Activated naive CD4-positive, alpha-beta T cell treated with anti-CD3 and anti-CD28 coated beads, Interleukin-2, amount 50 U/mL, for 24 hours (primary cell): ENCODE measurements at regions not wholly inside any gene's neighbourhood (a gene's known extent, or its start where the extent isn't known, plus 50 kb on each side); places are given as distances from the start of the nearest gene placed in this dataset.

Experiments used
- H3K27ac Mint-ChIP-seq: one replicate; pipeline ENCODE4 v1.8.0; 2021; ENCODE audit warnings: mild to moderate bottlenecking, mixed read lengths
- H3K27me3 Mint-ChIP-seq: one replicate; pipeline ENCODE4 v1.8.0; 2021; ENCODE audit warnings: mixed read lengths
- H3K36me3 Mint-ChIP-seq: one replicate; pipeline ENCODE4 v1.8.0; 2021; ENCODE audit warnings: mixed read lengths
- H3K4me1 Mint-ChIP-seq: one replicate; pipeline ENCODE4 v1.8.0; 2021; ENCODE audit warnings: mixed read lengths
- H3K4me3 Mint-ChIP-seq: one replicate; pipeline ENCODE4 v1.8.0; 2021; ENCODE audit warnings: mild to moderate bottlenecking, mixed read lengths
- H3K9me3 Mint-ChIP-seq: one replicate; pipeline ENCODE4 v1.8.0; 2021; ENCODE audit warnings: mixed read lengths

GRCh38 chr22:26732284-26732683, 74.9 kb downstream of the MIAT start:
- Mint-ChIP-seq H3K36me3 (peaks cover 33% of the 10 kb centered on the region), H3K4me3 (no peak overlapping the region), H3K4me1 (peaks cover 4% of the 10 kb centered on the region), H3K9me3 (no peaks in the 10 kb centered on the region), H3K27me3 (no peaks in the 10 kb centered on the region), H3K27ac (no peak overlapping the region)

- no peaks in the 10 kb centered on the region for H3K9me3 Mint-ChIP-seq
- H3K4me3 Mint-ChIP-seq: no peak overlapping the region
- H3K36me3 Mint-ChIP-seq: peaks cover 23% of the 10 kb centered on the region
- H3K27ac Mint-ChIP-seq: peak overlapping the region; percentile 51
- no peaks in the 10 kb centered on the region for H3K27me3 Mint-ChIP-seq
- H3K4me1 Mint-ChIP-seq: peaks cover 4% of the 10 kb centered on the region
Measured at GRCh38 chr22:26734339-26735018, 77.1 kb downstream of the MIAT start.

GRCh38 chr22:26735019-26735409, 77.6 kb downstream of the MIAT start:
- Mint-ChIP-seq H3K4me3 (no peak overlapping the region), H3K36me3 (peaks cover 21% of the 10 kb centered on the region), H3K4me1 (peaks cover 4% of the 10 kb centered on the region), H3K27me3 (no peaks in the 10 kb centered on the region), H3K27ac (no peak overlapping the region), H3K9me3 (no peaks in the 10 kb centered on the region)

GRCh38 chr22:26737262-26737661, 79.9 kb downstream of the MIAT start:
- no peak overlapping the region for H3K4me3 Mint-ChIP-seq
- no peaks in the 10 kb centered on the region for H3K9me3 Mint-ChIP-seq
- H3K4me1 Mint-ChIP-seq: peaks cover 4% of the 10 kb centered on the region
- H3K27ac Mint-ChIP-seq: no peak overlapping the region
- H3K36me3 Mint-ChIP-seq: peaks cover 22% of the 10 kb centered on the region
- H3K27me3 Mint-ChIP-seq: no peaks in the 10 kb centered on the region

GRCh38 chr22:26740253-26740652, 82.9 kb downstream of the MIAT start:
- Mint-ChIP-seq H3K9me3 (no peaks in the 10 kb centered on the region), H3K27me3 (no peaks in the 10 kb centered on the region), H3K36me3 (peaks cover 14% of the 10 kb centered on the region)

GRCh38 chr22:26743149-26743548, 85.8 kb downstream of the MIAT start:
- Mint-ChIP-seq H3K27me3 (no peaks in the 10 kb centered on the region), H3K4me3 (no peak overlapping the region), H3K27ac (no peak overlapping the region), H3K36me3 (peaks cover 11% of the 10 kb centered on the region), H3K9me3 (no peaks in the 10 kb centered on the region), H3K4me1 (no peaks in the 10 kb centered on the region)

More at GRCh38 chr22:26740253-26740652, 82.9 kb downstream of the MIAT start:
- no peak overlapping the region for H3K4me3 Mint-ChIP-seq
- peaks cover 4% of the 10 kb centered on the region for H3K4me1 Mint-ChIP-seq
- no peak overlapping the region for H3K27ac Mint-ChIP-seq

GRCh38 chr22:26744892-26745808, 87.8 kb downstream of the MIAT start:
- no peak overlapping the region for H3K27ac Mint-ChIP-seq
- H3K27me3 Mint-ChIP-seq: no peaks in the 10 kb centered on the region
- H3K36me3 Mint-ChIP-seq: peaks cover 11% of the 10 kb centered on the region
- no peak overlapping the region for H3K4me3 Mint-ChIP-seq
- no peaks in the 10 kb centered on the region for H3K4me1 Mint-ChIP-seq
- no peaks in the 10 kb centered on the region for H3K9me3 Mint-ChIP-seq

- H3K9me3 Mint-ChIP-seq: no peaks in the 10 kb centered on the region
- H3K36me3 Mint-ChIP-seq: peaks cover 16% of the 10 kb centered on the region
- no peak overlapping the region for H3K27ac Mint-ChIP-seq
- H3K27me3 Mint-ChIP-seq: no peaks in the 10 kb centered on the region
- no peak overlapping the region for H3K4me3 Mint-ChIP-seq
- H3K4me1 Mint-ChIP-seq: peaks cover 8% of the 10 kb centered on the region
Measured at GRCh38 chr22:26746311-26746710, 88.9 kb downstream of the MIAT start.

- no peaks in the 10 kb centered on the region for H3K9me3 Mint-ChIP-seq
- no peaks in the 10 kb centered on the region for H3K27me3 Mint-ChIP-seq
- H3K36me3 Mint-ChIP-seq: peaks cover 8% of the 10 kb centered on the region
- no peak overlapping the region for H3K27ac Mint-ChIP-seq
- peaks cover 12% of the 10 kb centered on the region for H3K4me1 Mint-ChIP-seq
- H3K4me3 Mint-ChIP-seq: no peak overlapping the region
Measured at GRCh38 chr22:26748845-26749244, 91.5 kb downstream of the MIAT start.

GRCh38 chr22:26751217-26751616, 93.8 kb downstream of the MIAT start:
- H3K27ac Mint-ChIP-seq: no peak overlapping the region
- H3K27me3 Mint-ChIP-seq: no peaks in the 10 kb centered on the region
- peaks cover 9% of the 10 kb centered on the region for H3K36me3 Mint-ChIP-seq
- no peak overlapping the region for H3K4me3 Mint-ChIP-seq
- H3K9me3 Mint-ChIP-seq: no peaks in the 10 kb centered on the region
- peaks cover 16% of the 10 kb centered on the region for H3K4me1 Mint-ChIP-seq

- H3K27me3 Mint-ChIP-seq: no peaks in the 10 kb centered on the region
- H3K27ac Mint-ChIP-seq: no peak overlapping the region
- peaks cover 19% of the 10 kb centered on the region for H3K4me1 Mint-ChIP-seq
- peaks cover 16% of the 10 kb centered on the region for H3K36me3 Mint-ChIP-seq
- H3K9me3 Mint-ChIP-seq: no peaks in the 10 kb centered on the region
- H3K4me3 Mint-ChIP-seq: no peak overlapping the region
Measured at GRCh38 chr22:26753125-26753862, 95.9 kb downstream of the MIAT start.

GRCh38 chr22:26756675-26757293, 99.4 kb downstream of the MIAT start:
- no peak overlapping the region for H3K27ac Mint-ChIP-seq
- H3K36me3 Mint-ChIP-seq: peaks cover 11% of the 10 kb centered on the region
- no peaks in the 10 kb centered on the region for H3K27me3 Mint-ChIP-seq
- no peaks in the 10 kb centered on the region for H3K9me3 Mint-ChIP-seq
- peak overlapping the region; percentile 15 for H3K4me3 Mint-ChIP-seq
- peaks cover 11% of the 10 kb centered on the region for H3K4me1 Mint-ChIP-seq

- H3K36me3 Mint-ChIP-seq: peaks cover 12% of the 10 kb centered on the region
- H3K4me1 Mint-ChIP-seq: peaks cover 11% of the 10 kb centered on the region
- no peaks in the 10 kb centered on the region for H3K27me3 Mint-ChIP-seq
- H3K9me3 Mint-ChIP-seq: no peaks in the 10 kb centered on the region
- H3K27ac Mint-ChIP-seq: no peak overlapping the region
- H3K4me3 Mint-ChIP-seq: no peak overlapping the region
Measured at GRCh38 chr22:26757496-26757895, 100.1 kb downstream of the MIAT start.

GRCh38 chr22:26762503-26763472, 105.4 kb downstream of the MIAT start:
- Mint-ChIP-seq H3K4me3 (no peak overlapping the region), H3K27ac (peak overlapping the region; percentile 17), H3K9me3 (no peaks in the 10 kb centered on the region), H3K27me3 (no peaks in the 10 kb centered on the region), H3K4me1 (no peaks in the 10 kb centered on the region), H3K36me3 (peaks cover 21% of the 10 kb centered on the region)
